UCSD-AML1 (cell line): ENCODE measurements at regions not wholly inside any gene's neighbourhood (a gene's known extent, or its start where the extent isn't known, plus 50 kb on each side); places are given as distances from the start of the nearest gene placed in this dataset.

Experiments
- DNase-seq: peaks from one replicate; lab custom pipeline; 2025; ENCODE audit not compliant: unreplicated experiment; lab: John Stamatoyannopoulos, UW

DNA sequence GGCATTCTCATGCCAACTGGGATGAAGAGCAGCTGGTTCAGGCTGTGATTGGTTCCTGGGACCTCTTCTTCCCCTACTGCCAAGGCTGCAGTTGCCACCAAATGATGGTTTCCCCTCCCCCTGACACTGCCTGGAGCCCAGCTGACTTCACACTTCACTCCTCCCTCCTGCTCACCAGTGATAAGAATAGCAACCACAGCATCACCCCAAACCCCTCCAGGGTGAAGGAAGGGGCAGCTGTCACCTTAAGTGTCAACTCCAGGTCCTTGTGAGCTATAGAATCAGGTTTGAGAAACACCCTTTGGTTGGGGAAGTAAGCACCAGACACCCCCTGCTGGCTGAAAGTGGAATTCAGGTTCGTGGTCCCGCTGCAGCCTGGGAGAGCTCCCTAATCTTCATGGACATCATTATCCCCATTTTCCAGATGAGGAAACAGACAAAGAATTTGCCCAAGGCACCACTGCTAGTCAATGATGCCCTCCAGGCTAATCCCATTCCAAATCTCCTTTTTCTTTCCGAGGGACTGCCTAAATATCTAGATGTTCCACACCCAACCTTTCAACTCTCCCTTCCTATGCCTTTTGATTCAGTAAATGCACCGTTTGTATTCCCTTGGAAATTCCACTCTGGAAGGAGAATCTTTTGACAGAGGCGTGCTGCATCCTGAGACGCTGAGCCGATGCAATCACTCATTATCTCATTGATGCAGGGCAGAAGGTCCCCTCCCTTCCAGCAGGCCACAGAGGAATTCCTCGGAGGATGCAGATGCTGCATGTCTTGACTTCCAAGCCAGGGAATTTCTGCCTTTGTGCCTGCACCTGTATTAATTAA lies 50.6 kb upstream of the UQCRFS1 start:
- DNase-seq = peak; percentile 46

DNA sequence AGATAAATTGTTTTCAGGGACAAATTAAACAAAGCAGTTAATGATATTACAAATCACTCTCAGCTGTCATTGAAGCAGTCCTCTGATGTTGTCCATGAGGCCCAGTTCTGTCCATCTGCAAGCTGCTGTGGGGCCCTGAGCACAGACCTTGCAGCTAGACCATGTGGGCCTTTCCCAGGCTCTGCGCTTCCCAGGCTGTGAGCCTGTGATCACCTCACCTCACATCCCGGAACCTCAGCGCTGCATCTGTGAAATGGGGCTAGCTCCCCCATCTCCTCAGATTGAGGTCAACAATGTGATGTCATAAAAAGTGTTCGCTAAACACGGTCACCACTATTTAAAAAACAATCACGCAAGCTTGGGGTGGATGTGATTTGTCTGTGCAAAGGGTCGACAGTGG lies 51.9 kb upstream of the UQCRFS1 start:
- no peak for DNase-seq

DNA sequence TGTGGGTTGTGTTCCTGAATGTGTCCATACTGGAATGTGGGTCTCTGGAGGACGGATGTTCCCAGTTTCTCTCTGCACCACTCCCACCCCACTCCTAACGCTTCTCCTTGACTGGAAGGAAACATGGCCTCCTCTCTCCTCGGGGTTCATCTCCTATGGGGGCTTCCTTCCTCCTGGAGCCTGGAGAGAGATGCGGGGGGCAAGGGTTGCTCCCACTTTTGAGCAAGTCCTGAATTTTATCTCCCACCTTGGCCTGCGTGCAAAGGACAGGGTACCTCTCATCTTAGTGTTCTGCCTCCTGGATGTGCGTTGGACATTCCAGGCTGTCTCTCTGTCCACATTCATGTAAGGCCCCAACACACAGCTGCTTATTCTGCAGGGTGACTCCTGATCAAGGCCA lies 52.5 kb upstream of the UQCRFS1 start:
- DNase-seq = no peak

DNA sequence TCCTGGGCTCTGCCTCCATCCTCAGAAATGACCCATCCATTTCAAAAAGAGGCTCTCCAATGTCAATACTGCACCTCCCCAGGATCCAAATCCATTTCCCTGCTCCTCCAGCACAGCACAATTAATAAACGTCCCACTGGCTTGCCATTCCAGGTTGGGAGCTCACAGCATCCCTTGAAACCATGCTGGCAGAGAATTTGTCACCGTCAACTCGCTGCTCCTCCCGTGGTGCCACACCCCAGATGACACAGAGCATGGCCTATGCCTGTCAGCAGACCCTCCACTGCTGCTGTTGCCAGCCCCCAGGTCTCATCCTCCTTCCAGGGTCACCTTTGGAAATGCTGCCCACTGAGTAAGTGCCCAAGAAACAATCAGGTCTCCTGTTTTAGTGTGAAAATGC lies 53.0 kb upstream of the UQCRFS1 start:
- no peak for DNase-seq

DNA sequence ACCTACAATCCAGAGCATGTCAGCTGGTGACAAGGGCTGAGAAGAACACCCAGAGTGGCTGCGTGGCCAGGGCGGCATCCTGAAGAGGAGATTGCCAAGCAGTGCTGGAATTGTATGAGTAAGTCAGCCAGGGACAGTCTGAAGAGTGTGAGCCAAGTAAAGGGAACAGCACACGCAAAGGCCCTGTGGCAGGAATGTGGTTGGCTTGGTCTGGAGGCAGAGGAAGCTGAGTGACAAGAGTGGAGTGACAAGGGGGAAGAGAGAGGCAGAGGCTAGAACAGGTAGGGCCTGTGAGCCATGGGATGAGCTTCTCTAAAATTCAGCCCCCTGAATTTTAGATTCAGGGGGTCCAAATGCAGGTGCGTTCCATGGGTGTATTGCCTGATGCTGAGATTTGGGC lies 53.7 kb upstream of the UQCRFS1 start:
- no peak for DNase-seq

DNA sequence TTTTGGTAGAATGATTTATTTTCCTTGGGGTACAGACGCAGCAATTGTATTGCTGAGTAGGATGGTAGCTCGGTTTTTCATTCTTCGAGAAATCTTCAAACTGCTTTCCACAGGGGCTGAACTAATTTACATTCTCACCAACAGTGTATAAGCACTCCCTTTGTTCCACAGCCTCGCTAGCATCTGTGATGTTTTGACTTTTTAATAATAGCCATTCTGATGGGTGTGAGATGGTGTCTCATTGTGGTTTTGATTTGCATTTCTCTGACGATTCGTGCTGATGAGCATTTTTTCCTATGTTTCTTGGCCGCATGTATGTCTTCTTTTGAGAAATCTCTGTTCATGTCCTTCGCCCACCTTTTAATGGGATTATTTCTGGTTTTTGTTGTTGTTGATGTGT lies 54.8 kb upstream of the UQCRFS1 start:
- no peak for DNase-seq

DNA sequence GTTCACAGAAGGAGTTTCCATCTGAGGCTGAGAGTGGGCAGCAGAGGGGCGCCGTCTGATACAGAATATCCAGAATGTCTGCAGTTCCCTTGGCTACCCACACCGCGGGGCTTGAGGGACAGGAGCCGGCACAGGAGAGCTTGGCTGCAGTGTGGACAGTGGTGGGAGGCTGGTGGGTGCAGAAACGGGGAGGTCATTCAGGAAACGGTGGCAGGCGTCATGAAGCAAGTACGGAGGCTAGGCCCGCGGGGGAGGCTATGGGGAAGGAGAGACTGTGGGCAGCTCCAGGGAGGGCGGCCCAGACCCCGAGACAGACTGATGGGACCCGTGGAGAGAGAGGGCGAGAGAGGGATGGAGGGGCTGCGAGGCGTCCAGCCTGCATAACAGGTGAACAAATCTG lies 55.2 kb upstream of the UQCRFS1 start:
- no peak for DNase-seq

DNA sequence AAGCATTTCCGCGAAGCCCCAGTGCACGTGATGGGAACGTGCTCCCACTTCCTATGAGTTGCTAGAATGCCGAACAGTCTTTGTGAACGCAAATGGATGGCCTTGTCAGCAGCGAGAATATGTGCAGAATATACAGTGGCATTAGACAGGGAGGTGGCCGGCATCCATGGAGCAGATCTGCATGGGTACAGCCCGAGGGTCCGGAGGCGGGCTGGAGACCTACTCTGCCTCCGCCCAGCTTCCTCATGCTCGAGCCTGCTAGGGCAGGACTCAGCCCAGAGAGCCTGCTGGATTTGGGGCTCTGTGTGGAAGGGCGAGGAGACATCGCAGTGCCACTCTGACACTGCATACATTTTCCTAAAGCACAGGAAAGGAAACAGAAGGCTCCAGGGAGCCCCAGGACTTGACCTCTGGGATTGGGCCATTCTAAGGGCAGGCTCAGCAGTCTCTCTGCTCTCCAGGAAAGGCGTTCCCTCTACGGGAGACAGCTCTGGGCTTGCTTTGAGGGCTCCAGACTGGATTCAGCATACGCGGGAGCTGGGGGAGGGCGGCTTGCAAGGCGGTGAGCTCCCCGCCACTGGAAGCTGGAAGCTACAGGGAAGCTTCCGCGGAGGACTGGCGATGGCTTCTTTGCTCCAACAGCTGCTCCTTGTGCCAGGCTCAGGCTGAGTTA lies 55.9 kb upstream of the UQCRFS1 start:
- DNase-seq = no peak

DNA sequence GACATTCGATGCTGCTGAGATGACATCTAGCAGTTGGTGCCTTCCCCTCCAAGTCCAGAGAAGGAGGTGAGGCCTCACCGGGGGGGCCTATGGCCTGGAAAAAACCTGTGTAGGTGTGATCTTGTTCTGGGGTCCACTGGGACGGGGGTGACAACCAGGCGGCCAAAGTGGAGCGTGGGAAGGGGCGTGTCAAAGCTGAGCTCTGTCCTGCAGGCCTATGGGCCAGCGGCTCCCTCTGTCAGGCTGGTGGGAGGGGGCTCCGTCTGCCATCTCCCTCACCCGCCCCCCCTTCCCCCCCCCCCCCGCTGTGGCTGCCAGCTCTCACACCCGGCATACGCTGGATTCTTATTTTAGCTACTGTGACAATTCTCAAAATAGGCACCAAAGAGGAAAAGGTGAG lies 56.7 kb upstream of the UQCRFS1 start:
- no peak for DNase-seq

DNA sequence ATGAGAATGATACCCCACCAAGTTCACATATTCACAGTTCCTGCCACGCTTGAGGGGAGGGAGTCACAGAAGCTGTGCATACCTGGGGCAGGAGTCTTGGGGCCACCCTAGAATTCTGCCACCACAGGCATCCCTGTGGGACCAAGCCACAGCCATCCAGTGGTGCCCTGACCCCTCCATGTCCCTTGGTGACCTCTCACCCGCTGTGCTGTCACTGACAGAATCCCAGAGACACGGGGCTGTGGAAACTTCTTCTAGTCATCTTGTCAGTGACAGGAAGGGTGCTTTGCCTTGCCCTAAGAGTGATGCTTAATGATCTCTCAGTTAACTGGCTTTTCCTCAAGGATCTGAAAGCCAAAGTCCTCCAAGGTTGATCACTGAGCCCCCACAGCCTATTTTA lies 58.4 kb upstream of the UQCRFS1 start:
- no peak for DNase-seq

DNA sequence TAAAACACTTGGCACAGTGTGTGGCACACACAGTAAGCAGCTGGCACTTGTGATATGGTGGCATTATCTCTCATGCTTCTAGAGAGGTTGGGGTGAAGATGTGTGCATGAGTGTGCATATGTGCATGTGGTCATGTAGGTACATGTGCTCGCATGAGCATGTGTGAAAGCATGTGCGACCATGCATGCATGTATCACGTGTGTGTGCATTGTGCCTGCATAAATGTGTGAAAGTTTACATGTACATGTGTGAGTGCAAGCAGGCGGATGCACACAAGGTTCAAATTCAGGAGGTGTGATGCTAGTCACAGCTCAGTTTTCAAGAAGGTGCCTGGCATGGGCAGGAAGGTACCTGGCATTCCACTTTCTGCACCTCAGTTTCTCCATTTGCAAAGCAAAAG lies 59.0 kb upstream of the UQCRFS1 start:
- DNase-seq = no peak

DNA sequence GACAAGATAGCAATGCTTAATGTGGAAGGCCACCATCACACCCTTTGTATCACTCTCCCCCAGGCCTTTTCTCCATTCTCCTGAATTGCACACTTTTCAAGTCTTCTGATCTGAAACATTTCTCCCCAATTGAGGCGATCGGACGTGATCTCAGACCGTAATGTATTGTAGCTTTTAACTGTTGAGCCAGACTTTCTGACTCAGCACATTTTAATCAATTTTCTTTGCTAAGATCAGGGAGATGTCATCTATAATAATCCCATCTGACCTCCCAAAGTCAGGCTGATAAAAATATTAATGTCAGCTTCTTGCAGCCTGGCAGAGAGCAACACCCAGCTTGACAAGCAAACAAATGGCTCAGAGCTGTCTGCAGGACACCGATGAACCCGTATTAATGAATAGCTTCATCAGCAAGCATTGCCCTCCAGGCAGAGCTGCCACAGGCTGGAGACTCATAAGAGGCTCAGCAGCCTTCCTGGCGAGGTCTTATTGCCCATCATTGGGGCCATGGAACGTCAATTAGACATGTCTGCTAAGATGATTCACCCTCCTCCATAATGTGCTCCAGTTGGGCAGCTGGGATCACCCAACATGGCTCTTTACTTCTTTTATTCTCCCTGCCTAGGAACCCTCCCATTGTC lies 60.2 kb upstream of the UQCRFS1 start:
- DNase-seq = no peak

DNA sequence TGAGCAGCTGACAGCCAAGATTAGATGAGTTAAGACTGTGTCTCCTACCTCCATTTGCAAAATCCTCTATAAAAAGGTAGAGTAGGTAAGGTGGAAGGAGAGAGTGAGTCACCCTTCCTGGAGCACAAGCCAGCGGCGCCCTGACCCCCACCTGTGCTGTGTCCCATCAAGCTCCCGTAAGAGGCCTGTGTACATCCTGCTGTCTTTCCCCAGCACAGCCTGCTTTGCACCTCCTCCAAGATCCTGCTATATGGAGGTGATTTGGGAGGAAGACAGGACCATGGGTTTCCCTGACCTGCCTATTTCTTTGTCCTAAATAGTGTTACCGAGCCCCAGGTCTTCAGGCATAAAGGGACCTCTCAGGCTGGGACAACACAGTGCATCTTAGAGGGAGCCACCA lies 62.3 kb upstream of the UQCRFS1 start:
- no peak for DNase-seq

DNA sequence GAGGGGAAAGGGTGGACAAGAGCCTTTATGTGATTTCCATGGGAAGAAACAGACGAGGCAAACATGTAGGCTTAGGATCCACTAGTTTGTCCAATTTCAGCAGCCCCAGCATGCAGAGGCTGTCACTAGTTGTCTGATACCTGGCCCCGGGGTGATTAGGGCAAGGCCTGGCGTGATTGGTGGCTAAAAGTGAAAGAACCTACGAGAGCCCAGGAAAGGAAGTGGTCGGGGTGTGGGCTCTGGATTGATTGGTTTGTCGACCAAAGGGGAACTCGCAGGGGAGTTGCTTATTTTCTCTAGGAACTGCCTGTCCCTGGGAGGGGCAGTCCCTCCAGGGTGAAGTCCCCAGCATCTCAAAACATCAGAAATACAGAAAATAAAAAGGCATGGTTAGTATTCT lies 64.2 kb upstream of the UQCRFS1 start:
- peak; percentile 36 for DNase-seq

DNA sequence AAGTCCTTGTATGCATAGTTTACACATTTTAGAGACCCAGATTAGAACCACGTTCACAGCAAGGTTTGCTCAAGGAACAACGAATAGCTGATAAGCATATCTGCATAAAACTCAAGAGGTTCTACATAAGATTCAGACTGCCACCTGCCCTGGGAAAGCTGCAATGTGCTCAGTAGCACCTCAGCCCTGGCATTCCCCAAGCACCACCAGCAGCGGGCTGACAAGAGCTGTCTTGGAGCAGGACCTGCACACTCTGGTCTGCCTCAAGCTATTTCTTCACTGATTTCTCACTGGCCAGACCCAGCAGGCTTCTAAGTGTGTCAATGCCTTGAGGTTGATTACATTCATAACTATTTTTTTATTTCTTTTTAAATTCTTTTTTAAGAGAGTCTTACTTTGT lies 65.8 kb upstream of the UQCRFS1 start:
- no peak for DNase-seq

DNA sequence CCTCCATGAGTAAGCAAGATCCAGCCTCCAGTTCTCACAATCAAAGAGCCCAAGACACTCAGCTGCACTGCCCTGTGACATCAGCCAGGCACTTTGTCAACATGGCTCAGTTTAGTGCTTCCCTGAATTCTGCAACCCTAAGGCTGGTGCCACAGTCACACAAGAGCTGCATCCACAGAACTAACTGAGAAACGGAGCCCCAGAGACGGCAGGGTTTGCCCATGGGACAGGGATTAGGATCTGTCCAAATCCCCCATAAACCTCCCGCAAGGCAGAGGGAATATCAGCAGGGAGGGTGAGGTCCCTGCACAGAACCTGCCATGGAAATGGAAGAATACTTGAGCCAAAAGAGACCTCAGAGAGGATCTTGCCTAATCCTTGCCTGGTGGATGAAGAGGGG lies 70.4 kb upstream of the UQCRFS1 start:
- DNase-seq = no peak

DNA sequence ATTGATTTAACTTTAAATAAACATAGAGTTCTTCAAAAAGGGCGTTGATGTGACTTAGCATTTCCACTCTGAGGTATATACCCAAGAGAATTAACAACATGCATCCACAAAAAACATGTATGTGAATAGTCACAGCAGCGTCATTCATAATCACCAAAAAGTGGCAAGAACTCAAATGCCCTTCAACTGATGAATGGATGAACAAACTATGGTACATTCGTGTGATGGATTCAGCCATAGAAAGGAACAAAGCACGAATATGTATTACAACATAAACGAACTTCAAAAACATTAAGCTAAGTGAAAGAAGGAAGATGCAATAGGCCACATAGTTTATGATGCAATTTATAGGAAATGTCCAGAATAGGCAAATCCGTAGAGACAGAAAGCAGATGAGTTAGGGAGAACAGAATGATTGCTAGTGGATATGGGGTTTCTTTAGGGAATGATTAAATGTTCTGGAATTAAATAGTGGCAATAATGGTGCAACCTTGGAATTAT lies 72.3 kb upstream of the UQCRFS1 start:
- no peak for DNase-seq

DNA sequence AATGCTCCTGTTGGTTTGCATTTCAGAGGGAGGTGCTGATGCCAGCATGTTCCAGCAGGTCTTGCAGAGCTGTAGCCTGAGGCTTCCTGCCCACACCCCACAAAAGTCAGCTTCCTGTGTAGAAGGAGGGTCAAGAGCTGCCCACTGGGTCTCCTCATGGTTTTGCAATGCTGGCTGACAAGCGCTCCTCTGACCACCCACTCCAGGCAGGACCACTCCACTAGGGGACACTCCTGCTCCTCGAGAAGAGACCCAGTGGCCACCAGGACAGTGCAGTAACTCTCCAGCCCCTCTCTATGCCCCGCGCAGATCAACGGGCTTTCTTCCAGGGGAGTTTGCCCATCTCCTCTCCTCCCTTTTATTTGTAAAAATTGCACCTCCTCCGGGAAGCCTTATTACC lies 72.9 kb upstream of the UQCRFS1 start:
- no peak for DNase-seq

DNA sequence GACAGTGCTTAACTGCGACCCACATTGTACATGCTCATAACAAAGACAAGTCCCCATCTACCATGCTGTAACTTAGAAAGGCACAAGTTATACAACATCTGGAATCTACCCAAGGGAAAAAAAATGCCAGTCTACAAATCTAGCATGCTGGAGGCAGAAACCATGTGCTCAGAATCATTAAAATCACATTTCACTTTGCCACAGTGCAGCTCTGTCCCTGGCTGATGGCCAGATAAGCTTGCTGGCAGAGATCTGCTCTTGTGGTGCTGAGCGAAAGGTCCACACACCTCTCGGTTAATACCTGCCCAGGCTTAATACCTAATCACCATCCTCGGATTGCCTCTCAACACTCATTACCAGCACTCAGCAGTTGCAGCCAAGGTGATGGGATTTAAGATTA lies 74.1 kb upstream of the UQCRFS1 start:
- no peak for DNase-seq

DNA sequence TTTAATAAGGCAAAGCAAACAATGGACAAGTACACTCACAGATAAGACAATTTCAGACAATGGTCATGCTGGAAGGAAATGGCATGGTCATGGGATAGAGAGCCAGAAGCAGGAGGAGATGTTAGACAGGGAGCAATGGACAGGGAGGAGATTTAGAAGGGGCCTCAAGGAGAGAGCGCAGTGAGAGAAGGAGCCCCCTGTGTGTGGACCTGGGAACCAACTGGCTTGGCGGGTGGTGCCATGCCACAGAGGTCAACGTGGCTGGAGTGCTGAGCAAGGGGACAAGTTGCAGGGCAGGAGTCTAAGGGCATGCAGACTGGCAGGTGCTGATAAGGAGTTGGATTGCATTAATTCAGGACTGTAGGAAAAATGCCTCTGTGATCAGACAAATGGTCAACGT lies 75.3 kb upstream of the UQCRFS1 start:
- no peak for DNase-seq

DNA sequence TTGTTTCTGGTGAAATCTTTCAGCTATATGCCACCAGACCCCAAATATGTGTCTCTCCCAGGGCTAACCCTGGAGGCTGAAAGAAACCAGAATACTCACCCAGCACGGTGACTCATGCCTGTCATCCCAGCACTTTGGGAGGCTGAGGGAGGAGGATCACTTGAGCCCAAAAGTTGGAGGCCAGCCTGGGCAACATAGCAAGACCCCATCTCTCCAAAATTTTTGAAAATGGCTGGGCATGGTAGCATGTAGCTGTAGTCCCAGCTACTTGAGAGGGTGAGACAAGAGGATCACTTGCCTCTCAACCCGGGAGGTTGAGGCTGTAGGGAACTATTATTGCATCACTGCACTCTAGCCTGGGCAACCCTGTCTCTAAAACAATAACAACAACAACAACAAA lies 76.1 kb upstream of the UQCRFS1 start:
- DNase-seq = no peak

DNA sequence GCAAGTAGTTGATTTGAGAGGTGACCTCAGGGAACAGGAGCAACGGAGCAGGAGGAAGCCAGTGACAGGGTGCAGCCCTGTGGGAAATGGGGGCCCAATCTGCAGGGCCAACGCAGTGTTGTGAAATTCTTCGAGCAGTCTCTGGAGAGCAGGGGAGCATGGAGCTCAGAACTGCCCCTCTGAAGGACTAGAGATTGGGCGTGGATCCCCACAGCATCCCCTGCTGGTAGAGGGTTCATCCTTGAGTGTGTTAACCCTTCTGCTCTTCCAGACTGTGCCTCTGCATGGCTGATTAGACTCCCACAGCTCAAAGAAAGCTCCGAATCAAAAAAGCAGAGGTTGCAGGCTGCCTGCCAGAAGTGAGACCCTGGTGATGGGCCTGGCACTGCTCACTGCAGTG lies 77.9 kb upstream of the UQCRFS1 start:
- no peak for DNase-seq
